ENCODE measurements at regions not wholly inside any gene's neighbourhood (a gene's known extent, or its start where the extent isn't known, plus 50 kb on each side); places are given as distances from the start of the nearest gene placed in this dataset.
"Not testable (repeated sequence)": the region's sequence is repeated elsewhere in the genome, so short reads cannot be mapped to it uniquely, and the experiment has no call there.

DNA sequence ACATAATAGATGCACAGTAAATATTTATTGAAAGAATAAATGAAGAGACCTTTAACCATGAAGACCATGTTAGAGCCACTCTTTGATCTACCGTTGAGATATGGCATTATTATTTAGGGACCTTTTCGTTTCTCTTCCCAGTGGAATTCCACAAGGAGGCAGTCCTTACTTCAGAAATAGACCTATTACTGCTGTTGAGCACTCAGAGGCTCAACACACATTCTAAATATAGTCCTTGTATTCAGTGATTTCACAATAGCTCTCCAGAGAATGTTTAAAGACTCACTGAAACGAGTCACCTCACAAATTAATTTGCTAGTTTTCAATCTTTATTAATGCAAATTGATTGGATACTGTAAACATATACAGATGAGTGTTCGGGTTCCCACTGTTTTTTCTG is 603.8 kb downstream of the CDH8 start:
- no peak for DNase-seq (ENCODE audit: low read depth)

- no peak for DNase-seq (ENCODE audit: low read depth)
Observed at GRCh38 chr16:61421111-61421510, 615.1 kb downstream of the CDH8 start.

DNA sequence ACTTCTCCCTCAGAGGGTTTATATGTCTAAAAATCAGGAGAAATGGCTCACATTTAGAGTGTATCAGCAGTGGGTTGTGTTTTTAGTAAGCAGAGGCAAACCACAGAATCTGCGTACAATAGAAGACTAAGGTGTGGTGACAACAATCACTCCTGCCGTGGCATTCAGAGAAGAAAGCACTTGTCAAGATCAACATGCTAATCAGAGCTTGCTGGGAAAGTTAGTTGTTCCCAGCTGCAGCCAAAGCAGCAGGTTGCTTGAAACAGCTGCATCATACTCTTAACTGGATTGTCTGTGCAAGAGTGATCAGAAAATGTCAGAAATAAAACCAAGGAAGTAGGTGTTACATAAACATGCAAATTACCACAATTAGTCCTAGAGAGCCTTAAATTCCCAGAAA is 616.4 kb downstream of the CDH8 start:
- no peak for DNase-seq (ENCODE audit: low read depth)

DNA sequence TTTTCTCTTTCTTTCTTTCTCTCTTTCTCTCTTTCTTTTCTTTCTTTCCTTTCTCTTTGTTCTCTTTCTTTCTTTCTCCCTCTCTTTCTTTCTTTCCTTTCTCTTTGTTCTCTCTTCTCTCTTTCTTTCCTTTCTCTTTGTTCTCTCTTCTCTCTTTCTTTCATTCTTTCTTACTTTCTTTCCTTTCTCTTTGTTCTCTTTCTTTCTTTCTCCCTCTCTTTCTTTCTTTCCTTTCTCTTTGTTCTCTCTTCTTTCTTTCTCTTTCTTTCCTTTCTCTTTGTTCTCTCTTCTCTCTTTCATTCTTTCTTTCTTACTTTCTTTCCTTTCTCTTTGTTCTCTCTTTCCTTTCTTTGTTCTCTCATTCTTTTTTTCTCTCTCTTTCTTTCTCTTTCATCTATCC is 617.4 kb downstream of the CDH8 start:
- DNase-seq (ENCODE audit: low read depth): not testable (repeated sequence)

GRCh38 chr16:61415126-61415525 is 621.1 kb downstream of the CDH8 start:
- no peak for DNase-seq (ENCODE audit: low read depth)

GRCh38 chr16:61413021-61413420 is 623.2 kb downstream of the CDH8 start:
- no peak for DNase-seq (ENCODE audit: low read depth)

DNA sequence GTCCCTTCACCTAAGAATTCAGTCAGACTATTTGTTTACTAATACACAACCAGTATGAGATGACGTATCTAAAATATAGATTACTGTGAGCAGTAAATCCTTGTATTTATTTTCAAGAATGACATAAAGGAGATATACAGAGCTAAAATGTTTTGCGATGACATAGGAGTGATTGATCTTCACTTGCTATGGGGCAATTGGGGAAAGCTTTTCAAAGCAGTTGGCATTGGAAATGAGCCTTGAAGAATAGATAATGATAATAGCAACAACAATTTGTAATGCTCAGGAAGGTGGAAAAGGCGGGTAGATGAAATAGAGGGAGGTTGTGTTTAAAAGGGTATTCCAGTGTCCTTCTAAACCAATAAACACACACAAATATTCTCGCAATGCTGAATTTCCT is 623.7 kb downstream of the CDH8 start:
- no peak for DNase-seq (ENCODE audit: low read depth)

DNA sequence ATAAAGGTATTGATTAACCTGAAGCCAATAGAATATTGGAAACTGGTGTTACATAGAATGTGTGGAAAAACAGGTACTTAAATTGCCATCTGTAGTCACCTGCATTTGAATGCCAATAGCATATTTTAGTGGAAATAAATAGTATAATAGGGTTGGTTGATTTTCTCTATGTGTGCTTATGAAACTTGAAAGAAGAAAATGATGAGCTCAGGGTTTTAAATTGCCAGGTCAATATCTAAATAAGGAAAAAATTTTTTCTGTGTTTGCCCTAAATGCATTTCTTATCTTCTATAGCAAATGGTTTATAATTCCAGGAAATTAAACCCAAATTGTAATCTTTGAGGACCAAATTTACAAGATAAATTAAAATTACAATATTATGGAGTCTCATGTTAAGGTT is 626.6 kb downstream of the CDH8 start:
- no peak for DNase-seq (ENCODE audit: low read depth)

DNA sequence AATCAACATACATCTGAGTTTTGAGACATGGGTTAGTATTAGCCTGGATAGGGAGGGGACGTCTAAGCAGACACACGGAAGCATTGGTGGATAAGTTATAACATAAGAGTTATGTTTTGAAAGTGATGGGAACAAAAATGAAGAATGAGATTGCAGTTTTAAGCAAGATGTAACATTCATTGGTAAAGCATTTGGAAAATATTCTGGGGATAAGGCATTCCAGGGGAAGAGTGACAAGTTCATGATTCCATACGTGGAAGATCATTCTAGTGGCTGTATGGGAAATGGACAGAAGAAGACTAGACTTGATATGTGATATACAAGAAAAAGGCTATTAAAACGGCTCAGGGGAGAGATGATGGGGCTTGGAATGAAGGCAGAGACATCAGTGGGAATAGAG is 632.9 kb downstream of the CDH8 start:
- no peak for DNase-seq (ENCODE audit: low read depth)

GRCh38 chr16:61391896-61392295 is 644.3 kb downstream of the CDH8 start:
- no peak for DNase-seq (ENCODE audit: low read depth)

DNA sequence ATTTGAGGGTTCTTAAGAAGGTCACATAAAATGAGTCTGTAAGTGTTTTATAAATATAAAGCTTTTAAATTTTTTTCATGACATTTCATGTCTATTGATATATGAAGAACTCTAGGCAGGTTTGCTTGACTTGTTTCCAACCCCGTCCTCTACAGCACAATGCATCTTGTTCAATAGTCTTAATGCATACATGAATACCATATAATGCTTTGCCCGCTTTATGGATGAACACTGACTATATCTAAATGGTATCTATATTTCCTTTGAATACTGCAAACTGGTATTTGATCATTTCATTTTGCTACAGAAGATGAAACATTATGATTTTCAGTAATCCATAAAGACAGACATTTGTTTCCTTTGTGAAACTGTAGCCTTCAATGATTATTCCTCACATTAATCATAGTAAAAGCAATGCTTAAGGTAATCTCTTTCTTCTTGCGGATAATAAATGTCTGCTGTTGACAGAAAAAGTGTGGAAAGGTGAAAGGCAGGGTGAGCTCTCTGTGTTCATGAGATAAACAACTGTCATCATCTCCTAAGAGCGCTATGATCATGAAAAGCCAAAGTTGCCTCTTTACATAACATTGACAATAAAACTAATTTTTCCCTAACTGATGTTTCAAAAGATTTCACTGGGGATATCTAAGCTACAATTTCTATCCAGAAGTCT is 645.1 kb downstream of the CDH8 start:
- no peak for DNase-seq (ENCODE audit: low read depth)

GRCh38 chr16:61385392-61386071 is 650.7 kb downstream of the CDH8 start:
- DNase-seq (ENCODE audit: low read depth): no peak

GRCh38 chr16:61382435-61382834 is 653.8 kb downstream of the CDH8 start:
- DNase-seq (ENCODE audit: low read depth): no peak

DNA sequence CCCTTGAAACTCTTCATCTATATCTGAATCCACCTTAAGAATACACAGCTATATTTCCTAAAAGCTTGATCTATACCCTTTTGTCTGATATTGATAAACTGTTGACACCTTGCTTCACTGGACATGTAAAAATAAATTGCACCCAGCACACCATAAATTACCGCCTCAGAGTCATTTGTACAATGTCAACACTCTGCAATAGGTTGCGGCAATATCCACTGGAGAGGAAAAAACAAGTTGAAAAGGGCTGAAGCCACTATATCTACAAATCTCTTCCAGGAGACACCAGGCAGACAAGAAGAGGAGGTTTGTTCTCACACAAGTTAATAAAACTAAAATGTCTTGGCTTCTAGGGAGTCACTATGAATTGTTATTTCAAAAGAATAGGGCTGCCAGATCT is 656.9 kb downstream of the CDH8 start:
- no peak for DNase-seq (ENCODE audit: low read depth)

GRCh38 chr16:61374071-61374470 is 662.2 kb downstream of the CDH8 start:
- no peak for DNase-seq (ENCODE audit: low read depth)

DNA sequence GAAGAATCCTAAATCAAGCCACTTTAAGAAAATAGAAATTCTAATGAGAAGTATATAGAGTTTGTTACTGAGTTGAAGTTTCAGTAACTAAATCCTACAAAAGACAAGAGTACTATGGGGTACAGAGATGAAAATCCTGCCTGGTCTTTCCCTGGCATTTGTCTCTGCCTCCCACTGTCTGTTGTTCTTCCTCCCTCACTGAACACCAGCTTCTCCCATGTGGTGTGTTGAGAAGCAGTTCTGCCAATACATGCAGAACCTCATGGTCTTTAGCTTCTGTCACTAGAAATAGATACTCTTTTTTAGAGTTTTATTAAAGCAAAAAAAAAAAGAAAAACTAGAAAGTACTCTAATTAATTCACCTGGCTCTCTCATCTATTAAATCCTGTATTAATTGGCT is 664.4 kb downstream of the CDH8 start:
- no peak for DNase-seq (ENCODE audit: low read depth)

DNA sequence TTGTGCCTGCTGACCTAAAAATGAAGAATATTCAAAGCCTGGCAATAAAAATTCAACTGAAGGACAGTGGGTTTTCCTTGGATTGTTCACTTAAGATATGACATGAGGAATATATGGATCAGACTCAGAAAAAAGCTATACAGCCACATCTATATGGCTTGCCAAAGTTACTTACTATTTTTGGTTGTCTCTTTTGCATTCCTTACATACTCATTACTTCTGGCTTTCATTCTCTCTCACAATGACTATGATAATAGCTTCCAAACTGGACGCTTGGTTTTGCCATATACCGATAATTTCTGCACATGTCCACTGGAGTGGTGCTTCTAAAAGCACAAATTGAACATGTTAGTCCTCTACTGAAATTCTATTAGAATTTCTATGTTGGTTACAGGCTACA is 664.9 kb downstream of the CDH8 start:
- DNase-seq (ENCODE audit: low read depth): no peak

DNA sequence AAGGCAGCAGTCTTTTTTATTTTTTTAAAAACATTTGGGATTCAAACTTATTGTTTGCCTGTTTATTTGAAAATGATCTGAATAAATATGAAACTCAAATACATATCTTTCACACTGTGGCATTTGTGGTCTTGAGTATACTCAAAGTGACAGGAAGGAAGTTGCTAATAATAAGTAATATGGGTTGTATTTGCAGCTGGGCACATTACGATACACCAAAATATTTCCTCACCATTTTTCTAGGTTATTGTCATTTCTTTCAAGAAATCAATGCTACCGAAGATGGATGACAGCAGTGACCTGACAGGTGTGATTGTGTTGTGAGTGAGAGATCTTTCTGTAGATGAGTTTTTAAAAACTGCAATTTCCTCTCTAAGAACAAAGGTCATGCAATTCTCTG is 665.7 kb downstream of the CDH8 start:
- no peak for DNase-seq (ENCODE audit: low read depth)

DNA sequence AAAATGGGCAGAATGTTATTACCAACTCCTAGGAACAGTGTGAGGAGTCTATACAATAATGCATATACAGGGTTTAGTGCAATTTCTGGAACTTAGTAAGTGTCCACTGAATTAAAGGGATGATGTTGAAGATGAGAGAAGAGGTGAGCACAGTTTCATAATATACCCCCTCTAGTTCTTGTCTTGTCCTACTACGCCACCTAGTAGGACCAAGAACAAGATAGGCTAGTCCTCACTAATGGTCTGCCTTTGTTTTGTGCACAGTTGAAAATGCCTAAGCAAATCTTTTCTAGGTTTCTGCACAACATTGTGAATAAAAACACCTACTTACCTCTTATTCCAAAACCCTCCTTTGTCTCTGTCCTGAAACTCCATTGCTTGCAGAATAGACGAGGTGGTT is 670.2 kb downstream of the CDH8 start:
- DNase-seq (ENCODE audit: low read depth): no peak

DNA sequence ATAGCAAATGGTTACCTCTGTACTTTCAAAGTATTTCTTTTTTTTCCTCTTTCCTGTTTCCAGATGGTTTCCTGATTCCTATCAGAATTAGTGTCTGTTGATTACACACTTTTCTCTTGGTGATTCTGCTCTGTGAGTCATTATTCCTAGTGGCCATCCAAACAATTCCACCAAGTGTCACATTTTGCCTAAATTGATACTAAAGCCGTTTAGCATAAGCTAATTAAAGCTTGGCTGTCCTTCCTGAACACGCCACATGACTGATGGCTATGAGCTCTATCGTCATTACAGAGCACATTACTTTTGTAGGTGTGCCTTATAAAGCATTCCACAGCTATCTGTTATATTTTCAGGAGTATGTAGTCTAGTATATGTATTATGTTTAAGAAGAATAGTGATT is 671.2 kb downstream of the CDH8 start:
- no peak for DNase-seq (ENCODE audit: low read depth)

DNA sequence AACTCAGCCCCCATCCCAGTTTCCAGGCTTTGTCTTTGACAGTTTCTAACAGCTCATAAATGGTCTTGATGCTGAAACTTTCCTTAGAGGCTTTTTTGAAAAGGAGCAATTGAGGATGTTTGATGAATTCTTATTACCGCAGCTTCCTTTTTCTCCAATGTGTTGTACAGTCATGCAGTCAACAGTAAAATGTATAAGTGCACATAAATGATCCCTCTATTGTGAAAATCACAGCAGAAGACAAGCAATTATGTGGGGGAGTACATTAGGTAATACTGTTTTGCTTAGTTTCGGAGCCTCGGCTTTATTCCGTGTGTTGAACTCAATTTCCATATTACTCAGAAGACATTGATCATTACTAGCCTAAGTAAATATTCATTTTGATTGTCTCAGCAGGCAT is 673.7 kb downstream of the CDH8 start:
- DNase-seq (ENCODE audit: low read depth): no peak

DNA sequence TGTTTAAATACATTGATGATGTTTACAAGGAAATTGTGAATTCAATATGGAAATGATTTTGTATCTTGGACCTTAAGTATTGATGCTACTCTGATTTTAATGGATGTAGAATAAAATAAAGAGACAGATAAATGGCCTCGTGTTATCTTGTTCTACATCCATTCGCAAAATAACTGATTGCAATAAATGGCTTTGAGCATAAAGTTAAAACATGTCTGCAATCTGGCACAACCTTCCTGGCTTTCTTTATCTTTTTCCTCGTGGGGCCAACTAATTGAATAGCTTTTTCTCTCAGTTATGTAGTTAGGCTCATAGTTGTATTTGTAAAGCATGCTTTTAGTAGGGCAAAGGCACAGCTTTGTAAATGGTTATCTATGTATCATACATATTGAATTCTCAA is 691.4 kb downstream of the CDH8 start:
- no peak for DNase-seq (ENCODE audit: low read depth)

DNA sequence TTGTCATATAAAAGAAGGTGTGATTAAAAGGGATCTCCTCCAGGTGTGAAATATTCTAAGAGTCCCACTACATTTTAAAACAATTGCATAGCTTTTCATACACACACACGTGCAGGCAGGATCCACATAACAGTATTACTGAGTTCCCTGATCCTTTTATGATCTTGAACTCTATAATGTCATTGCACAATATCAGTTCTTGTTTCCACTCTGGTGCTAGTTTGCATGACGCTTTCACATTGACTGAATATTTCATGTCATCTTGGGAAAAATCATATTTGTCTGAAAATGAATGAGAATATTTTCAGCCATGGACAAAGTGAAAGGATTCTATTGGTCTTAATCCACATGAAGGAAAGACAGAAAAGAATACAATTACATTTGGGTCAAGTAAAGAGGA is 703.8 kb downstream of the CDH8 start:
- DNase-seq (ENCODE audit: low read depth): no peak

DNA sequence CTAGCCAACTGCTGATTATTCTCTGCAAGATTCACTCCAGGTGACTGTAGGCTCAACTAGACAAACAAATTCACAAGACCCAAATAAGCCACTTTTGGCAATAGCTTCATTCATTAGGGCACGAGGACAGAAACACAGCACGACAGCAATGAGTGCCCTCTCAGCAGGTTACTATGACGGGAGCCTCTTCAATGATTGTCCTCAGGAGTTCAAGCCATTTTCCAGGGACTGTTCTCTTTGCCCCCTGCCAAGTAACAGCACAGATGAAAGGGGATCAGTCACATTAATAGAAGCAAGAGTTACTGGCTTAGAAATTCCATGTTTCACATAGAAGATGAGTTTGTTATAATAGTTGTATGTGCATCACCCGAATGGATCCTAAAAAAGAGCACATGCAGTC is 712.2 kb downstream of the CDH8 start:
- no peak for DNase-seq (ENCODE audit: low read depth)

Measured in activated T-cell treated with anti-CD3 and anti-CD28 coated beads for 1 hour (primary cell).